Colonic mucosa (tissue), 4 donors: ENCODE measurements at regions not wholly inside any gene's neighbourhood (a gene's known extent, or its start where the extent isn't known, plus 50 kb on each side); places are given as distances from the start of the nearest gene placed in this dataset.

Experiments used
- DNase-seq: peaks from one replicate; pipeline ENCODE4 v3.0.0-alpha.2; 2020
- H3K27ac ChIP-seq: fragments of 200-600 bp; one replicate; pipeline ENCODE4 v1.8.0; 2021
- H3K27me3 ChIP-seq: fragments of 200-600 bp; one replicate; pipeline ENCODE4 v1.8.0; 2021
- H3K36me3 ChIP-seq: fragments of 200-600 bp; one replicate; pipeline ENCODE4 v1.8.0; 2021
- H3K4me1 ChIP-seq: fragments of 200-600 bp; one replicate; pipeline ENCODE4 v1.8.0; 2021; ENCODE audit warnings: mild to moderate bottlenecking
- H3K4me3 ChIP-seq: fragments of 200-600 bp; one replicate; pipeline ENCODE4 v1.8.0; 2021
- H3K9ac ChIP-seq, 2 donors: one replicate each; pipeline ENCODE4 v1.7.0; 2013; ENCODE audit warnings: control low read depth in 2 of 2, low read depth in 2 of 2, low read length in 2 of 2
- H3K9me3 ChIP-seq: fragments of 200-600 bp; one replicate; pipeline ENCODE4 v1.8.0; 2021
- intact Hi-C: fragments of 100-400 bp; cut with DNase I; formaldehyde crosslinking; loops from one replicate; pipeline ENCODE4 v1.14.1; 2022
- TF ChIP-seq, protein P1 (sequence below): fragments of 200-600 bp; IDR thresholded peaks from one replicate; pipeline ENCODE4 v1.8.0; 2022; ENCODE audit warnings: antibody characterized with exemption, mild to moderate bottlenecking
- donor health status: healthy.
- donor health status: DM: no; HTN: no; CAD: no.
- donor health status: DM: no; HTN: no; CAD: no.

DNA sequence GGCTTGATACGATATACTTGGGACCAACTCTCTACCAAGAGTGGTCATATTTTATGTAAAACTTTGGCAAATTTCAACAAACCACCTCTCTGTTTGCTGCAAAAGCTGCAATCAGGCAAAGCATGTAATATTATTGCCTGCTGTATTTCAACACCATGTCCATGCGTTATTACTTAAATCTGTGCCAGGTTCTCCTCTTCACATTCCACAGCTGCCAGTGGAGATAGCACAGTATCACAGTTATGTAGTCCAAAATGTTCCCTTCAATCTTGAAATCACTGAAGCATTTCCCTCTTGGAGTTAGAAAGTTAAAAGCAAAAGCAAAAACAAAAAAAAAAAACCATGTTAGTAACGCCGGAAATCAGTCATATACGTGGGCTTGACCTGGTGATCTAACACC is 396.7 kb upstream of the MAGEC2 start:
- Histone ChIP-seq H3K27ac (no peak overlapping the region), H3K9ac (no peak overlapping the region), H3K4me1 (no peaks in the 10 kb centered on the region), H3K4me3 (no peak overlapping the region), H3K9me3 (no peaks in the 10 kb centered on the region), H3K27me3 (no peaks in the 10 kb centered on the region), H3K36me3 (no peaks in the 10 kb centered on the region)
- intact Hi-C loops = no loop called here
- no peak for DNase-seq
- TF ChIP-seq, protein P1, sequence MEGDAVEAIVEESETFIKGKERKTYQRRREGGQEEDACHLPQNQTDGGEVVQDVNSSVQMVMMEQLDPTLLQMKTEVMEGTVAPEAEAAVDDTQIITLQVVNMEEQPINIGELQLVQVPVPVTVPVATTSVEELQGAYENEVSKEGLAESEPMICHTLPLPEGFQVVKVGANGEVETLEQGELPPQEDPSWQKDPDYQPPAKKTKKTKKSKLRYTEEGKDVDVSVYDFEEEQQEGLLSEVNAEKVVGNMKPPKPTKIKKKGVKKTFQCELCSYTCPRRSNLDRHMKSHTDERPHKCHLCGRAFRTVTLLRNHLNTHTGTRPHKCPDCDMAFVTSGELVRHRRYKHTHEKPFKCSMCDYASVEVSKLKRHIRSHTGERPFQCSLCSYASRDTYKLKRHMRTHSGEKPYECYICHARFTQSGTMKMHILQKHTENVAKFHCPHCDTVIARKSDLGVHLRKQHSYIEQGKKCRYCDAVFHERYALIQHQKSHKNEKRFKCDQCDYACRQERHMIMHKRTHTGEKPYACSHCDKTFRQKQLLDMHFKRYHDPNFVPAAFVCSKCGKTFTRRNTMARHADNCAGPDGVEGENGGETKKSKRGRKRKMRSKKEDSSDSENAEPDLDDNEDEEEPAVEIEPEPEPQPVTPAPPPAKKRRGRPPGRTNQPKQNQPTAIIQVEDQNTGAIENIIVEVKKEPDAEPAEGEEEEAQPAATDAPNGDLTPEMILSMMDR = no peak

DNA sequence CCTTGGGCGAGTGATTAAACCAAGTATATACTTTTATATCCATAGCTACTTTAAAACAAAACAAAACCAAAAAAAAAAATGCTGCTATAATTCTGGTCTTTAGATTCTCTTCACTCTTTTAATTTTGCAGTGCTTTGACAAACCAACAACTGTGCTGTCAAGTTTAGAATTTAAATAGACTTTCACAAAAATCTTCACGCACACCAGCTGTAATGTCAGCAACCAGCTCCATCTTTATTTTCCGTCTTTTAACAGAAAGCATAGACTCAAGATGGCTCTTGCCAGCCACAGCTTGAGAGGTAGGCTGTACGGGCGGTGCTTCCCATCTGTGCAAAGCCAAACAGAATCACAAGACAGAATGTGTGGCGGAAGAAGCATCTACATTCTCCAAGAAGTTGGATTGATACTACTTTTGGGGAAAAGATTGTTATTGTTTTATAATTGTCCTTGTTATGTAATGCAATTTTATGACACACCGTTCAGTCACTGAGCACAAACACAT is 388.3 kb upstream of the MAGEC2 start:
- H3K27ac ChIP-seq = no peak overlapping the region
- intact Hi-C loops = no loop called here
- H3K27me3 ChIP-seq = no peaks in the 10 kb centered on the region
- H3K4me3 ChIP-seq = no peak overlapping the region
- H3K4me1 ChIP-seq = no peaks in the 10 kb centered on the region
- TF ChIP-seq, protein P1 = no peak
- H3K36me3 ChIP-seq = no peaks in the 10 kb centered on the region
- no peak for DNase-seq
- H3K9me3 ChIP-seq = no peaks in the 10 kb centered on the region
- no peak overlapping the region for H3K9ac ChIP-seq

DNA sequence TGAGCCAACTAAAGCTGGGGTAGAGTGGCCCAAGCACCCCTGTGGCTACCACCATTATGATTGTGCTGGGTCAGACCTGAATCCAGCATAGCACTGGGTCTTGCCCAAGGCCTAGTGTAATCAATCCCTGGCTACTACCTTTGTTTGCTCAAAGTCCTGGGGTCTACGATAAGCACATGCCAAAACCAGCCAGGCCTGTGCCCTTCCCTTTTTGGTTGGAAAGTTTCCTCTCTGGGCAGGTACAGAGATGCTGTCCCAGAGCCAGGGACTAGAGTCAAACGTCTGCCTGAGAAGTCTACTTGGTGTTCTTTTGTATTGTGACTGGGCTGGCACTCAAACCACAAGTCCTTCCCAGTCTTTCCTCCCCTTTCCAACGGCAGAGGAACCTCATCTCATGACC is 371.5 kb upstream of the MAGEC2 start:
- Histone ChIP-seq H3K27ac (no peak overlapping the region), H3K4me1 (no peaks in the 10 kb centered on the region), H3K36me3 (no peaks in the 10 kb centered on the region), H3K9ac (no peak overlapping the region), H3K27me3 (no peaks in the 10 kb centered on the region), H3K4me3 (no peak overlapping the region), H3K9me3 (no peaks in the 10 kb centered on the region)
- no peak for DNase-seq
- TF ChIP-seq, protein P1 = no peak
- intact Hi-C loops = no loop called here

DNA sequence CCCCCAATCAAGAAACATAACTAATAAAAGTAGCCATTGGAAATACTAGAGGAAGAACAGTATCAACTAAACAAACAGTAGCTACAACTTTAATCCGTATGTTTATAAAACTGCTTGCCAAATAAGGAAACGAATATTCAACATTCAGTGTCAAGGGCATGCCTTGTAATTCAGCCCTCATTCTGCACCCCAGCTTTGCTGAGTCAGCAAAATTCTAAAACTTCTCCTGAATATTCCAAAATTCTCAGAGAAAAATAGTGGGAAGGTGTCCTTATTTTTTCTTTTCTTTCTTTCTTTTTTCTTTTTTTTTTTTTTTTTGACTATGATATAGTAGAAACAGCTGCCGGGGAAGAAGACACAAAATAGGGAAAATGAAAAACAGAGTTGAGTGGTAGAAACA is 344.8 kb upstream of the MAGEC2 start:
- intact Hi-C loops = no loop called here
- TF ChIP-seq, protein P1 = no peak
- Histone ChIP-seq H3K36me3 (no peaks in the 10 kb centered on the region), H3K27me3 (no peaks in the 10 kb centered on the region), H3K4me3 (no peak overlapping the region), H3K27ac (no peak overlapping the region), H3K9ac (no peak overlapping the region), H3K4me1 (no peaks in the 10 kb centered on the region), H3K9me3 (no peaks in the 10 kb centered on the region)
- DNase-seq = no peak

DNA sequence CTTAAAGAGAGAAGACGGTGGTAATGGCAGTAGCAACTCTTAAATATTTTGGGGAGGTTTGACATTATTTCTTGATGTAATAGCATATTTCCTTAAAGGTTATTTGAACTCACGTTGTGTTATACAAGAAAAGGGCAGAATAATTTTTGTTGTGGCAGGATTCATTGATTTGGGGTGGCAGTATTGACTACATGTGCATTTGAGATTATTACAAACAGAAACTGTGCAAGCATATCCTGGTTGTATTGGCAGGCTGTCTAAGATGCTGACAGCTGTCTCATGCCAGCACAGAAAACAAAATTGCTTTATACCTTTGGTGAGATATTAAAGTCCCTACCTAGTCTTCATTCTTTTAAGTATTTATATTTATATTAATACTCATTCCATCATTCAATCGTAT is 300.7 kb upstream of the MAGEC2 start:
- no peak overlapping the region for H3K4me3 ChIP-seq
- H3K27me3 ChIP-seq = no peaks in the 10 kb centered on the region
- H3K9ac ChIP-seq = no peak overlapping the region
- no peaks in the 10 kb centered on the region for H3K4me1 ChIP-seq
- TF ChIP-seq, protein P1 = no peak
- no peaks in the 10 kb centered on the region for H3K9me3 ChIP-seq
- intact Hi-C loops = no loop called here
- no peak for DNase-seq
- H3K36me3 ChIP-seq = no peaks in the 10 kb centered on the region
- H3K27ac ChIP-seq = no peak overlapping the region
